ENCODE measurements at regions not wholly inside any gene's neighbourhood (a gene's known extent, or its start where the extent isn't known, plus 50 kb on each side); places are given as distances from the start of the nearest gene placed in this dataset.
"Not testable (repeated sequence)": the region's sequence is repeated elsewhere in the genome, so short reads cannot be mapped to it uniquely, and the experiment has no call there.

DNA sequence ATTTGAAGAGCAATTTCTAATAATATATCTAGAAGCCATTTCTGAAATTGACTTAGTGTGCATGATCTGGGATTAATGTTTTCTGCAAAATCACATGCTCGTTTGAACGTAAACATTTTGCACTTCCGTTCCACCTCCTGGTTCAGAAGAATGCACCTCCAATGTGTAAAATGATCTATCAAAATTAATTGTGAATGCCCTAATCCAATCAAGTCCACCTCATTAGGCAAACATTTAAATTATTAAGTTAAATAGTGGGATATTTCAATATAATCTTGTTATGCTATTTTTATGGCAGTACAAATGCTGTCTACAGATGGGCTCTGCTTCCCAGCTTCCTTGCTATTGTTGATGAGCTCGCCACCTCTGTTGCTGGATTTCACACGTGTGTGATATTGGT lies 542.5 kb downstream of the INSC start:
- DNase-seq (ENCODE audit: low read depth), result no peak
- in situ Hi-C loops (cut with HindIII; ENCODE audit: low pct_unique_long_range_greater_than_20kb, low sequenced_read_pairs), result no loop called here

DNA sequence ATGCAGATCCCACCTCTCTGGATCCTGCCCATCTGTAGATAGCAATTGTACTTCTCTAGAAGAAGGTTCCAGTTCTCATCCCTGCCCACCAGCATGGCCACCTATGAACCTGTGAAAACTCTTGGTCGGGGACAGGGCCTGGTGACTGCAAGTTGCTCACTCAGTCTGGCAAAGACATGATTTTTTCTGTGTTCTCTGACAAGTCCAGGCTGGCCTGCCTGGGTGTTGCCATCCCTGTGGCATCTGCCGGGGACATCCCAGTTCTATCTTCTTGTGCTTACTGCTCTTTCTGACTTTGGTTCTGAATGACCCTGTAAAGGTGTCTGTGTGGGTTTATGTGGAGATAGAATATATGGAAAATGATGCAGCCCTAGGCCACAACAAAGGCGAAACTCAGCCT lies 545.8 kb downstream of the INSC start:
- in situ Hi-C loops (cut with HindIII; ENCODE audit: low pct_unique_long_range_greater_than_20kb, low sequenced_read_pairs), result no loop called here
- no peak for DNase-seq (ENCODE audit: low read depth)

DNA sequence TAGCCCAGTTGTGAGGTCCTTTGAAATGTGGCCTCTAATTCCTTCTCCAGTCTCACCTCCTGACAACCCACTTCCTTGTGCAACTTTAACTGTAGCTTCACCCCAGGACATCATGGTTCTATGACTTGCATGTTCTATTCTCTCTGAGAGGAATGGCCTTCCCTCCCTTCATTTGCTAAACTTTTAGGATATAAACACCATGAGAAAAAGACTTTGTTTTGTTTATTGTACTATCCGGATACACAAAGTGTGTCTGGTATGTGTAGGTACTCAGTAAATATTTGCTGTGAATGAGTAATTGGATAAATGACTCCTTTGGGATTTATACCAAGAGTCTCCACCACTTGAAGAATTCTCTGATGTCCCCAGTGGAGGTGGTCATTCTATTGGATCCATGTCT lies 547.6 kb downstream of the INSC start:
- no peak for DNase-seq (ENCODE audit: low read depth)
- in situ Hi-C loops (cut with HindIII; ENCODE audit: low pct_unique_long_range_greater_than_20kb, low sequenced_read_pairs), result no loop called here

DNA sequence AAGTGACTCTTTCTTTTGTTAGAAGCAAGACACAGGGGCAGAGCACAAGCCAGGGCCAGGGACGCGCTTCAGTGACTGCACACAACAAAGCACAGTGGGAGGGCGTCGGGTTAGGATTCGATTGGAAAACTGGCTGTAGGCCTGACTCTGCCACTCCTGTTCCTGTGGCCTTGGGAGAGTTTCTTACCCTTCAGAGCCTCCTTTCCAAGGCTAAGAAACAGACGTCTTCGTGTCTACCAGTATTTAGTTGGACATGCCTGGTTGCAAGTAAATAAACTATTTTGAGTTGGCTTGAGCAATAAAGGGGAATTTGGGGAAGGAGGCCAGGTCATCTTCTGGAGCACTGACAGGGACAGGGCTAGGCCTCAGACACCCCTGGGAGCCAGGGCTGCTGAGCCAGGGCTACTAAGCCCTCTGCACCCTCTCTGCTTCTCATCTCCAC lies 549.1 kb downstream of the INSC start:
- peak; percentile 98 for DNase-seq (ENCODE audit: low read depth)

GRCh38 chr11:15665368-15665871 lies 550.7 kb downstream of the INSC start:
- DNase-seq (ENCODE audit: low read depth), result peak; percentile 85

More for the DNA sequence above, 549.1 kb downstream of the INSC start:
- in situ Hi-C loops (cut with HindIII; ENCODE audit: low pct_unique_long_range_greater_than_20kb, low sequenced_read_pairs), result no loop called here

DNA sequence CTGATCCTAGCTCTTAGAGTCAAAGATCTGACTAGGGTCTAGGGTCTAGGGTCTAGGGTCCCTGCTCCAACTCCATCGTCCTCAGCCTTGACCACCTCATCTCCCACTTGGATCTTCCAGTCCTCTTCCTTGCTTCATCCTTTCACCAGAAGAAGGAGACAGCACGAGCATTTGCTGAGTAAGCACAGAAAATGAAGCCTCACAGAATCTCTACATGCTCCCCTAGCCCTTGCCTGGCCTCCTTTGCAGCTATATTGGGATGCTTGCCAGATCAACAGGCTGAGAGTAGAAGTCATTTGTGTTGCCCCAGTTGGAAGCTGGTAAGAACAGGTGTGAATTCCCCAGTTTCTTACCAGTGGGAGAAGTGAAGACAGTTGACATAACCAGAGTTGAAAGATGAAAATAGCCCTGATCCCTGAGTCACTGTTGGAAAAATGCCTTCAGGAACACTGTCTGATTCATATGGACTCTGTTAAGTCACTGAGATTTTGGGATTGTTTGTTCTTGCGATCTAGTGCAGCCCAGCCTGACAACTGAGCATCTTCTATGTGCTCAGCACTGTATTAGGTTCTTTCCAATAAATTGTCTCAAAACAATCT lies 552.5 kb downstream of the INSC start:
- in situ Hi-C loops (cut with HindIII; ENCODE audit: low pct_unique_long_range_greater_than_20kb, low sequenced_read_pairs), result no loop called here
- no peak for DNase-seq (ENCODE audit: low read depth)

More at GRCh38 chr11:15665368-15665871, 550.7 kb downstream of the INSC start:
- in situ Hi-C loops (cut with HindIII; ENCODE audit: low pct_unique_long_range_greater_than_20kb, low sequenced_read_pairs), result no loop called here

- DNase-seq (ENCODE audit: low read depth), result no peak
- in situ Hi-C loops (cut with HindIII; ENCODE audit: low pct_unique_long_range_greater_than_20kb, low sequenced_read_pairs), result no loop called here
Observed at GRCh38 chr11:15668718-15669117, 554.0 kb downstream of the INSC start.

- no peak for DNase-seq (ENCODE audit: low read depth)
- in situ Hi-C loops (cut with HindIII; ENCODE audit: low pct_unique_long_range_greater_than_20kb, low sequenced_read_pairs), result no loop called here
Observed at GRCh38 chr11:15670520-15671070, 555.9 kb downstream of the INSC start.

DNA sequence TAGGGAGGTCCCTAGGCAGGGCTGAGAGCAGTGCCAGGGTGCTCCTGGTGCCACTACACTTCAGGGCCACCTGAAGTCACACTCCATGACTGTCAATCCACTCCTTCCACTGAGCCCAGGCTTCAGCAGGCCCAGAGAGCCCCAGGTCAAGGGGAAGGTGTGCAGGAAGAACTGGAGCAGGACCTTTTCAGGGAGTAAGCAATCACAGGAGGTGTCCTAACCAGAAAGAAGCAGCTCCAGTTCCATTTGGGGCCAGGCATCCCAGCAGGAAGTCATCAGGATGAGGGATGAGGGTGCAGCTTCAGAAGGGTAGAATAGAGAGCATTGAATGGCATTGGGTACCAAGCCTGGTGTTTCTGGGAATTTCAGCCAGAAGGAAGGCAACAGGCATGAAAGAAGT lies 556.5 kb downstream of the INSC start:
- DNase-seq (ENCODE audit: low read depth), result no peak
- in situ Hi-C loops (cut with HindIII; ENCODE audit: low pct_unique_long_range_greater_than_20kb, low sequenced_read_pairs), result no loop called here

DNA sequence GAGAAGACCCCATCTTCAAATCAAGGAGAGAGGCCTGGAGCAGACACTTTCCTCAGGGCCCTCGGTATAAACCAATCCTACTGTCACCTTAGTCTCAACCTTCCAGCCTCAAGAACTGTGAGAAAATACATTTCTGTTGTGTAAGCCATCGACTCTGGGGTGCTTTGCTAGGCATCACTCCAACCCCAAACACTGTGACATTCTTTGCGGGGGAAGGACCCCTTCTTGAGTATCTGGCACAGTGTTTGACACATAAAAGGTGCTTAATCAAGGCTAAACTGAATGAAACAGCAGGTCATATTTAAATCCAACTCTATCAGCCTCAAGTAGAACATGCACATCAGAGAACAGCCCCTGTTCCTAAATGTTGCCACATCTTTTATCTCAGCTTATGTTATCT lies 558.1 kb downstream of the INSC start:
- in situ Hi-C loops (cut with HindIII; ENCODE audit: low pct_unique_long_range_greater_than_20kb, low sequenced_read_pairs), result no loop called here
- no peak for DNase-seq (ENCODE audit: low read depth)

DNA sequence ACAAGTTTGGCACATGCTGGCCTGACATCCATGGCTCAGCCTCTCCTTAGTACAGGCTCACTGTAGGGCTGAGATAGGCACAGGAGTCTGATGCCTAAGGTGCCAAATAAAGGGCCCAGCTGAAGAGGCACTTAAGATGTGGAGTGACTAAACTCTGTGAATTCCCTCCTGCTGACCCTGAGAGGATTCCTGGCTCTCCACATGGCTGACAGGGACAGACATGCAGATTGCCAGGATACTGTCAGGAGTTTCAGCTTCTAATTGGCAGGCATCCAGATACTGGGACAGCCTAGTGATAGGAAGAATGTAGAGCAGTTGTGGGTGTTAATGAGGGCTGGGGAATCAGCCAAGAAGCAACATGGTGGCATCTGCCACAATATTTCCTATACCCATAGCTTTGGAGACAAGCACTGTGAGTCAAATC lies 558.7 kb downstream of the INSC start:
- in situ Hi-C loops (cut with HindIII; ENCODE audit: low pct_unique_long_range_greater_than_20kb, low sequenced_read_pairs), result no loop called here
- DNase-seq (ENCODE audit: low read depth), result no peak

DNA sequence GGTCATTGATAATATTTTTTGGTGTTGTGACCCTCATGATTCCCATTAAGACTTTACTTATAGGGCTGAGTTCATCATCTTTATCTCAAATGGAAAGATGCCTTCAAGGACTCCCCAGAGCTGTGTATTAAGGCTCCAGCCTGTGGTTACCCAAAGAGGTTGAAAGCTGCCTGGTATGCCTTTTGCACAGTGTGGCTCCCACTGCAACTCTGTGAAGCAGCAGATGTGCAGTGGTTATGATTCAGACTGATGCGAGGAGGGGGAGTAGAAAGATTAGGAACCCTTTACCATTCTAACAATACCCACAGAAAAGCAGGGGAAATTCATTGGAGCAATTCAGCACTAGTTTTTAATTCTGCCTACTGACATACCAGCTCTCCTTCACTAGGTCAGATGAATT lies 560.0 kb downstream of the INSC start:
- in situ Hi-C loops (cut with HindIII; ENCODE audit: low pct_unique_long_range_greater_than_20kb, low sequenced_read_pairs), result no loop called here
- DNase-seq (ENCODE audit: low read depth), result no peak

DNA sequence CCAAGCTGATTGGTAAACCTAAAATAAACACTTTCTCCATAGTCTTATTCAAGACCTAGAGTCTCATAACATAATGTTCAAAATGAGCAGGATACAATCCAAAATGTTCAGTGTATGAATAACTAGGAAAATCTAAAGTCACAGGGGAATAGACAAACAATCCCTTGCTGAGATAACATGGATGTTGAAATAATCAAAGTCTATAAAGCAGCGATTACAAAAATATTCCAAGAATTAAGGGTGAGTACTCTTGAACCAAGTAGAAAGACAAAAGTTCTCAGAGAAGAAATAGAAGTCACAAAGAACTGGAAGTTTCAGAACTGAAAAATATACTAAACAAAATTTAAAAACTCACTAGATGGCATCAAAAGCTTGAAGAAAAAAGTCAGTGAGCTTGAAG lies 561.0 kb downstream of the INSC start:
- in situ Hi-C loops (cut with HindIII; ENCODE audit: low pct_unique_long_range_greater_than_20kb, low sequenced_read_pairs), result no loop called here

GRCh38 chr11:15677181-15677580 lies 562.5 kb downstream of the INSC start:
- in situ Hi-C loops (cut with HindIII; ENCODE audit: low pct_unique_long_range_greater_than_20kb, low sequenced_read_pairs), result no loop called here
- DNase-seq (ENCODE audit: low read depth), result no peak

More for the DNA sequence above, 561.0 kb downstream of the INSC start:
- DNase-seq (ENCODE audit: low read depth), result no peak

GRCh38 chr11:15683528-15683927 lies 568.8 kb downstream of the INSC start:
- in situ Hi-C loops (cut with HindIII; ENCODE audit: low pct_unique_long_range_greater_than_20kb, low sequenced_read_pairs), result no loop called here
- no peak for DNase-seq (ENCODE audit: low read depth)

DNA sequence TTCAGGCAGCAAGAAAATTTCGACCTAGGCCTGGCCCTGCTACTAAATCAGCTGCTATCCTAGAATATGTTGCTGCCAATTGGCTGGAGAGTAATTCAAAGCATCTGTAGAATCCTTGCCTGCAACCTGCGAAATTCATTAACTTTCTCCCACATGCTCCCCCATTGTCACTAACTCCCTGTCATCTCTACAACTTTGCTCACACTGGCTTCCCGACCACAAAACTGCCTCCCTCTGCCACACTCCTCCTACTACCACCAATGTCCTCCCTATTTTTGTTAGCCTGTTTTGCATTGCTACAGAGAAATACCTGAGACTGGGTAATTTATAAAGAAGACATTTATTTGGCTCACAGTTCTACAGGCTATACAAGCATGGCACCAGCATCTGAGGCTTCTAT lies 570.6 kb downstream of the INSC start:
- in situ Hi-C loops (cut with HindIII; ENCODE audit: low pct_unique_long_range_greater_than_20kb, low sequenced_read_pairs), result no loop called here

GRCh38 chr11:15686259-15686658 lies 571.5 kb downstream of the INSC start:
- DNase-seq (ENCODE audit: low read depth); in situ Hi-C loops (cut with HindIII; ENCODE audit: low pct_unique_long_range_greater_than_20kb, low sequenced_read_pairs): not testable (repeated sequence)

More for the DNA sequence above, 570.6 kb downstream of the INSC start:
- DNase-seq (ENCODE audit: low read depth), result no peak

- in situ Hi-C loops (cut with HindIII; ENCODE audit: low pct_unique_long_range_greater_than_20kb, low sequenced_read_pairs), result no loop called here
- DNase-seq (ENCODE audit: low read depth), result no peak
Observed at GRCh38 chr11:15687342-15687741, 572.6 kb downstream of the INSC start.

DNA sequence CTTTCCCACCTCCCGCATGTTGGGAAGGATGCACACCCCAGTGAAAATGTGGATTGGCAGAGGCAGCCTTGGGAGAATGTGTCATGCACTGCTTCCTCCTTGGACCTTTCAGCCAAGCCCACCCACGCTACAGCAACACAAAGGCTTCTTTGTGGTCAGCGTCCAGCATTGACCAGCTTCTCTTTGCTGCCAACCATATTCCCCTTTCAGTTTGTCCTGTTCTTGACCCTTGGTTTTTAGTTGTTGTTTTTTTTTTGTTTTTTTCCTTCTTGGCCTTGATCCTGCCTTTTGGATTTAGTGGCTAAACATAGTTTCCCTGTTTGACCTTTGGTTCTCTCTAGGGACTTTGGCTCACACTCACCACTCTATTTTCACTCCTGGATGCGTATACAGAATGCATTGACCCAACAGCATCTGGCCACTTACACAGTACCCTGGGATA lies 573.6 kb downstream of the INSC start:
- in situ Hi-C loops (cut with HindIII; ENCODE audit: low pct_unique_long_range_greater_than_20kb, low sequenced_read_pairs), result no loop called here
- no peak for DNase-seq (ENCODE audit: low read depth)

DNA sequence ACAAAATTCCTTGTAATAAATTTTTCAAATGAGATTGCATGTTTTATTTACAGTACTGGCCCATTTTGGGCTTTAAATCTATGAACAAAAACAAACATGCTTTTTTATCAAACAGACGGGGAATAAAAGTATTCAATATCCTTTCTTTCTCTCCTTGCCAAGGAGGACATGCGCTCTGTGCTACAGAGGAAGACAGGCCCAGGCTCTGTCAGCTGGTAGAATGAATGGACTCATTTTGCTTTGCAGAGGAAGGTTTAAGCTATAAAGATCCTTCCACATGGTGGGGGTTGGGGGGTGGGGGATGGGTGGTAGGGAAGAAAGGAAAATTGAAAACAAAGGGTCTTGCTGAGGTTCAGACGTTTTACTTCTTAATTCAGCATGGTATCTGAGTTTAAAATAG lies 575.6 kb downstream of the INSC start:
- in situ Hi-C loops (cut with HindIII; ENCODE audit: low pct_unique_long_range_greater_than_20kb, low sequenced_read_pairs), result no loop called here
- DNase-seq (ENCODE audit: low read depth), result no peak

Data from Caki2 (cell line).